Iris pigment epithelial cell (primary cell): ENCODE measurements at regions not wholly inside any gene's neighbourhood (a gene's known extent, or its start where the extent isn't known, plus 50 kb on each side); places are given as distances from the start of the nearest gene placed in this dataset.
A peak's percentile ranks its signal among the peaks of the same experiment; 100 is the strongest.

Experiments
- DNase-seq: peaks from one replicate; pipeline ENCODE4 v3.0.0-alpha.2; 2011; ENCODE audit warnings: low read depth

GRCh38 chr1:58890609-58891008 is 106.8 kb upstream of the JUN start:
- DNase-seq = no peak

GRCh38 chr1:58891347-58891746 is 107.5 kb upstream of the JUN start:
- DNase-seq = no peak

- DNase-seq = no peak
Observed at GRCh38 chr1:58893257-58893869, 109.5 kb upstream of the JUN start.

- DNase-seq = no peak
Observed at GRCh38 chr1:58895082-58895481, 111.2 kb upstream of the JUN start.

- DNase-seq = no peak
Observed at GRCh38 chr1:58895559-58896145, 111.8 kb upstream of the JUN start.

GRCh38 chr1:58896246-58897183 is 112.7 kb upstream of the JUN start:
- DNase-seq = no peak

- no peak for DNase-seq
Observed at GRCh38 chr1:58898739-58899586, 115.1 kb upstream of the JUN start.

GRCh38 chr1:58899587-58900271 is 115.9 kb upstream of the JUN start:
- no peak for DNase-seq

GRCh38 chr1:58900396-58900795 is 116.5 kb upstream of the JUN start:
- no peak for DNase-seq

GRCh38 chr1:58901008-58901407 is 117.2 kb upstream of the JUN start:
- no peak for DNase-seq

GRCh38 chr1:58902830-58903513 is 119.1 kb upstream of the JUN start:
- no peak for DNase-seq

- DNase-seq = peak; percentile 93
Observed at GRCh38 chr1:58903514-58904298, 119.9 kb upstream of the JUN start.

- no peak for DNase-seq
Observed at GRCh38 chr1:58904299-58905125, 120.7 kb upstream of the JUN start.

GRCh38 chr1:58905126-58905490 is 121.3 kb upstream of the JUN start:
- no peak for DNase-seq

GRCh38 chr1:58905628-58906221 is 121.9 kb upstream of the JUN start:
- DNase-seq = no peak

GRCh38 chr1:58907398-58907797 is 123.6 kb upstream of the JUN start:
- no peak for DNase-seq

- peak; percentile 66 for DNase-seq
Observed at GRCh38 chr1:58908561-58909560, 125.0 kb upstream of the JUN start.
